A549 (cell line): ENCODE measurements at regions not wholly inside any gene's neighbourhood (a gene's known extent, or its start where the extent isn't known, plus 50 kb on each side); places are given as distances from the start of the nearest gene placed in this dataset.

ENCODE experiments used
- BHLHE40 ChIP-seq: IDR thresholded peaks from 2 replicates; pipeline ENCODE4 v1.6.1; 2012; ENCODE audit warnings: low read depth, low read length, inconsistent platforms
- EHF ChIP-seq: fragments of 250-450 bp; sonication (Bioruptor Pico); IDR thresholded peaks from 2 replicates; pipeline ENCODE4 v1.5.0; 2020; ENCODE audit warnings: mild to moderate bottlenecking
- EHMT2 ChIP-seq: fragments of 200-600 bp; sonication (generic); IDR thresholded peaks from 2 replicates; pipeline ENCODE4 v1.6.1; 2016; ENCODE audit warnings: antibody characterized with exemption, low read depth, mild to moderate bottlenecking, moderate library complexity
- EP300 ChIP-seq, 2 experiments: fragments of >200 bp; sonication (Bioruptor Twin); formaldehyde crosslinking; IDR thresholded peaks; 2 replicates in 1 of 2; 3 replicates in 1 of 2; pipeline ENCODE4 v1.6.1; 2016 to 2017
- JUNB ChIP-seq: fragments of >200 bp; sonication (Bioruptor Twin); formaldehyde crosslinking; IDR thresholded peaks from 2 replicates; pipeline ENCODE4 v1.6.1; 2016
- POLR2A ChIP-seq: IDR thresholded peaks from 2 replicates; pipeline ENCODE4 v1.6.1; 2012; ENCODE audit warnings: mild to moderate bottlenecking, low read length
- POLR2AphosphoS2 ChIP-seq: conservative IDR thresholded peaks from 2 replicates; pipeline ENCODE4 v1.6.1; 2012; ENCODE audit warnings: low read length, improper control_type of control experiment, inconsistent platforms
- RFX5 ChIP-seq: fragments of 450-650 bp; IDR thresholded peaks from 2 replicates; pipeline ENCODE4 v1.7.1; 2014; ENCODE audit warnings: antibody characterized with exemption, mild to moderate bottlenecking, moderate library complexity
- TF ChIP-seq, protein P1 (sequence below): fragments of >200 bp; sonication (Bioruptor Twin); formaldehyde crosslinking; IDR thresholded peaks from 3 replicates; pipeline ENCODE4 v1.5.1; 2016
- TF ChIP-seq, protein P2 (sequence below): fragments of 450-650 bp; IDR thresholded peaks from 2 replicates; pipeline ENCODE4 v1.6.1; 2014; ENCODE audit warnings: antibody characterized with exemption
- TF ChIP-seq, protein P3 (sequence below): fragments of 150-350 bp; IDR thresholded peaks from 2 replicates; pipeline ENCODE4 v1.6.1; 2014; ENCODE audit warnings: low read depth, mild to moderate bottlenecking, low read length
- TF ChIP-seq, protein P4 (sequence below): IDR thresholded peaks from 2 replicates; pipeline ENCODE4 v1.6.1; 2012
- TF ChIP-seq, protein P5 (sequence below): fragments of 250-450 bp; sonication (Bioruptor Pico); IDR thresholded peaks from 2 replicates; pipeline ENCODE4 v1.5.0; 2020; ENCODE audit warnings: low read depth, mild to moderate bottlenecking, moderate library complexity

DNA sequence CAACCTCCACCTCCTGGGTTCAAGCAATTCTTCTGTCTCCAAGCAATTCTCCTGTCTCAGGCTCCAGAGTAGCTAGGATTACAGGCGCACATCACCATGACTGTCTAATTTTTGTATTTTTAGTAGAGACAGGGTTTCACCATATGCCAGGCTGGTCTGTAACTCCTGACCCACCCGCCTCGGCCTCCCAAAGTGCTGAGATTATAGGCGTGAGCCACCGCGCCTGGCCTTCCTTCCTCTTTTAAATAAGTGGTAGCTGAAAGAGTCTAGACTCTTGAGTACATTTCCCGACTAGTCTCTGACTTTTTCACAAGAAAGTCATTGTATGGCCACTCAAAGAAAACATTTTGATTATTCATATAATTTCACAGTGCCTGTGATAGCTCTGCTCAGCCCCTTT lies 636.2 kb upstream of the ANKRD30A start:
- TF ChIP-seq, protein P1, sequence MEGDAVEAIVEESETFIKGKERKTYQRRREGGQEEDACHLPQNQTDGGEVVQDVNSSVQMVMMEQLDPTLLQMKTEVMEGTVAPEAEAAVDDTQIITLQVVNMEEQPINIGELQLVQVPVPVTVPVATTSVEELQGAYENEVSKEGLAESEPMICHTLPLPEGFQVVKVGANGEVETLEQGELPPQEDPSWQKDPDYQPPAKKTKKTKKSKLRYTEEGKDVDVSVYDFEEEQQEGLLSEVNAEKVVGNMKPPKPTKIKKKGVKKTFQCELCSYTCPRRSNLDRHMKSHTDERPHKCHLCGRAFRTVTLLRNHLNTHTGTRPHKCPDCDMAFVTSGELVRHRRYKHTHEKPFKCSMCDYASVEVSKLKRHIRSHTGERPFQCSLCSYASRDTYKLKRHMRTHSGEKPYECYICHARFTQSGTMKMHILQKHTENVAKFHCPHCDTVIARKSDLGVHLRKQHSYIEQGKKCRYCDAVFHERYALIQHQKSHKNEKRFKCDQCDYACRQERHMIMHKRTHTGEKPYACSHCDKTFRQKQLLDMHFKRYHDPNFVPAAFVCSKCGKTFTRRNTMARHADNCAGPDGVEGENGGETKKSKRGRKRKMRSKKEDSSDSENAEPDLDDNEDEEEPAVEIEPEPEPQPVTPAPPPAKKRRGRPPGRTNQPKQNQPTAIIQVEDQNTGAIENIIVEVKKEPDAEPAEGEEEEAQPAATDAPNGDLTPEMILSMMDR = no peak
- TF ChIP-seq EHF (CRISPR knock-in tag) (no peak), EP300 (IDR thresholded peaks at IDR 0.05) (no peak), EHMT2 (no peak), POLR2A (no peak), POLR2AphosphoS2 (no peak), RFX5 (no peak), JUNB (no peak), BHLHE40 (no peak)
- TF ChIP-seq, protein P2, sequence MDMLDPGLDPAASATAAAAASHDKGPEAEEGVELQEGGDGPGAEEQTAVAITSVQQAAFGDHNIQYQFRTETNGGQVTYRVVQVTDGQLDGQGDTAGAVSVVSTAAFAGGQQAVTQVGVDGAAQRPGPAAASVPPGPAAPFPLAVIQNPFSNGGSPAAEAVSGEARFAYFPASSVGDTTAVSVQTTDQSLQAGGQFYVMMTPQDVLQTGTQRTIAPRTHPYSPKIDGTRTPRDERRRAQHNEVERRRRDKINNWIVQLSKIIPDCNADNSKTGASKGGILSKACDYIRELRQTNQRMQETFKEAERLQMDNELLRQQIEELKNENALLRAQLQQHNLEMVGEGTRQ = no peak
- TF ChIP-seq, protein P3, sequence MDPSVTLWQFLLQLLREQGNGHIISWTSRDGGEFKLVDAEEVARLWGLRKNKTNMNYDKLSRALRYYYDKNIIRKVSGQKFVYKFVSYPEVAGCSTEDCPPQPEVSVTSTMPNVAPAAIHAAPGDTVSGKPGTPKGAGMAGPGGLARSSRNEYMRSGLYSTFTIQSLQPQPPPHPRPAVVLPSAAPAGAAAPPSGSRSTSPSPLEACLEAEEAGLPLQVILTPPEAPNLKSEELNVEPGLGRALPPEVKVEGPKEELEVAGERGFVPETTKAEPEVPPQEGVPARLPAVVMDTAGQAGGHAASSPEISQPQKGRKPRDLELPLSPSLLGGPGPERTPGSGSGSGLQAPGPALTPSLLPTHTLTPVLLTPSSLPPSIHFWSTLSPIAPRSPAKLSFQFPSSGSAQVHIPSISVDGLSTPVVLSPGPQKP = no peak
- TF ChIP-seq, protein P4, sequence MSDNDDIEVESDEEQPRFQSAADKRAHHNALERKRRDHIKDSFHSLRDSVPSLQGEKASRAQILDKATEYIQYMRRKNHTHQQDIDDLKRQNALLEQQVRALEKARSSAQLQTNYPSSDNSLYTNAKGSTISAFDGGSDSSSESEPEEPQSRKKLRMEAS = no peak
- TF ChIP-seq, protein P5, sequence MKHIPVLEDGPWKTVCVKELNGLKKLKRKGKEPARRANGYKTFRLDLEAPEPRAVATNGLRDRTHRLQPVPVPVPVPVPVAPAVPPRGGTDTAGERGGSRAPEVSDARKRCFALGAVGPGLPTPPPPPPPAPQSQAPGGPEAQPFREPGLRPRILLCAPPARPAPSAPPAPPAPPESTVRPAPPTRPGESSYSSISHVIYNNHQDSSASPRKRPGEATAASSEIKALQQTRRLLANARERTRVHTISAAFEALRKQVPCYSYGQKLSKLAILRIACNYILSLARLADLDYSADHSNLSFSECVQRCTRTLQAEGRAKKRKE (CRISPR knock-in tag) = no peak
